ENCODE measurements at regions not wholly inside any gene's neighbourhood (a gene's known extent, or its start where the extent isn't known, plus 50 kb on each side); places are given as distances from the start of the nearest gene placed in this dataset.
"Not testable (repeated sequence)": the region's sequence is repeated elsewhere in the genome, so short reads cannot be mapped to it uniquely, and the experiment has no call there.

DNA sequence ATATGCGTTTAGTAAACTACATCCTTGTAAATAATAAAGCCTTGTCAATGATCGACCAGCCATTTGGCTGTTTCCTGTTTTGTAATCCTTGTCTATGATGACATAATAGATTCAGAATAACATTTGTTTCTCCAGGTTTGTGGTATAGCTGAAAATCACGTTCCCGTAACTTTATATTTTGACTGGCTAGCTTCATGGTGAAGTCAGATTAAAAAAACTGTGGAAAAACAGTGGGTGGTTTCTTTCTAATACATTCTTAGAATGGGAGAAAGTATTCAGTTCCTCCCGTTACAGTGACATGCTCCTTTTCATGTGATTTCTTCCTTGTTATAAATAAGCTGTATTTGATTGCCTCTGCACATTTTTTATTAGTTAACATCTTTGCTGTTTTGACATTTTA is 366.9 kb downstream of the NYAP2 start:
- no peak for DNase-seq

DNA sequence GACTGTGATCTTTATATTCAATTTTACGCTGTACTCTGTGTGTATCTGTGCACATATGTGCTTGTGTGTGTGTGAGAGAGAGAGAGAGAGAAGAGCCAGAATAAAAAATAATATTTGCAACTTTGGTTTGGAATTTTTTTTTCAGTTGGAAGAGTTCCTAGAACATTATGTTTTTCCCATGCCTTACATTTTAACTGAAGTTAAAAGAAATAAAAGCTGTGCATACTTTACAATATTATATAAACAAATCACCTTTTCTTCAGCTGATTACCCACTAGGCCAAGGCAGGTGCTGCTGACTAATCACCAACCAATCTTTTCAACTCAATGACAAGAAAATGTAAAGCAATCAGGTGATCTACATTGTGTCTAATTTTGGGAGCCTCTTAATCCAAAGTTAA is 366.3 kb downstream of the NYAP2 start:
- no peak for DNase-seq

DNA sequence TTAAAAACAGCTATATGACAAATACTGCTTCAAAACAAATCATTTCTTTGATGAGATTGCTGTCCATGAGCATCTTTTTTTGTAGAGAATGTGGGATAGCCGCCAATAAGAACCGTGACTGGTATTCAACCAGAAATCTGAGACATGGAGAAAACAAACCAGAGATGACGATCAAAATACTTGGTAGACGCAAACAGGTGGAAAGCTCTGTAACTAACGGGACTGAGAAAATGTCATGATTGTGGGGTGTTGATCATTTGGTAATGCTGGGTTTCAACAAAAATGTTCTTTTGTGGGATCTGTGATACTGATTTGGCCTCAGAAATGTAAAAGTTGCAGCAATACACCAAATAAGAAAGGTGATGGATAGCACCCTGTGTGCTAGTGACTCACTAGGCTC is 364.8 kb downstream of the NYAP2 start:
- no peak for DNase-seq

DNA sequence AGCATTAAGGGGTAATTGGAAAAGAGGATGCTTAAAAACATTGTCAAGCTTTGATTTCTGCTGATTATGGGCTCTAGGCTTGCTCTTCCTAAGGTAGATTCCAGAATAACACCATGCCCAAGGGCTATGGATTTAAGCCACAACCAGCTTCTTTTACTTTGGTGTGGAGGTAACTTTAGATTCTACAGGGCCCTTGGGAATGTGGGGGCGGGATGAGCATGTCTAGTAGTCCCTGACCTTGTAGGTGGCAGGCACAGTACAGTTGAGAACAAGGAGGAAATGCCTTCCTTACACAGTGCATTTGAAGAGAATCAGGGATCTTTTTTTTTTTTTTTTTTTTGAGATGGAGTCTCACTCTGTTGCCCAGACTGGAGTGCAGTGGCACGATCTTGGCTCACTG is 364.2 kb downstream of the NYAP2 start:
- no peak for DNase-seq

DNA sequence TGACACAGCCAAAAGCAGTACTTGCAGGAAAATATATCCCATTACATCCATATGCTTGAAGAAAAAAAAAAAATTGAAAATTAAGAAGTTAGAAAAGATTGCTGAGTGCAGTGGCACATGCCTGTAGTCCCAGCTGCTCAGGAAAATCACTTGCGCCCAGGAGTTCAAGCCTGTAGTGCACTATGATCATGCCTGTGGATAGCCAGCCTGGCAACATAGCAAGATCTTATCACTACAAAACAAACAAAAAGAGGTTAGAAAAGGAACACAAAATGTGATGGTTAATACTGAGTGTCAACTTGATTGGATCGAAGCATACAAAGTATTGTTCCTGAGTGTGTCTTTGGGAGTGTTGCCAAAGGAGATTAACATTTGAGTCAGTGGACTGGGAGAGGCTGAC is 361.9 kb downstream of the NYAP2 start:
- DNase-seq = no peak

DNA sequence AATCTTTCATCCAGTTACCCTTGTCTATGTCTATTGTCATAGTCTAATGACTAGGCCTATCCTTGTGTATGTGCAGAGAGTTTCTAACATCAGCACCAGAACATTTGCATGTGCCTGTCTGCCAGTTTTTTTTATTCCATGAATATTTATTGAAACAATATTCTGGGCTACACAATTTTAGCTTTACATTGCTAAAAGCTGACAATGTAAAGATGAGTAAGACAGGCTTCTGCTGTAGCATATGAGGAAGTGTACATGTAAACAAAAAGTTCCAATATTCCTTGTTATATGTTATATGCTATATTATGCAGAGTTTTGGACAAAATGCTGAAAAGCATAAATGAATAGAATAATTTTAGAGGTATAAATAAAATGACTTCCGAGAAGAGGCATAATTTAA is 357.7 kb downstream of the NYAP2 start:
- no peak for DNase-seq

DNA sequence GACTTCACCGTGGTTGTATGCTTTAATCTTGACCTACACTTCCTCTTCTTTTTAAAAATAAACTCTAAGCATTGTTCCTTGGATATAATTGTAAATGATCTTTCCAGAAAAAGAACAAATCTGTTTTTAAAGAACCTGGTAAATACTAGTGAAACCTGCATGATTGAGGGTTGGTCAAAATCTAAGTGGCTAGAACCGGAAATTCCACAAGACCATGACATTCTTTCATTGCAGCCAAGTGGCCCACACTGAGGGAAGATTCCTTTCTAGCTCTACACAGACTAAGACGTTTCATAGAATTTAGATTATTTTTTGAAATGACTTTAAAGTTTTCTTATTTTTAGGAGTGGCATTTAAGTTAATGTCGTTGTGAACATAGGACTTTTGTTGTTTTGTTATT is 356.7 kb downstream of the NYAP2 start:
- DNase-seq = no peak

DNA sequence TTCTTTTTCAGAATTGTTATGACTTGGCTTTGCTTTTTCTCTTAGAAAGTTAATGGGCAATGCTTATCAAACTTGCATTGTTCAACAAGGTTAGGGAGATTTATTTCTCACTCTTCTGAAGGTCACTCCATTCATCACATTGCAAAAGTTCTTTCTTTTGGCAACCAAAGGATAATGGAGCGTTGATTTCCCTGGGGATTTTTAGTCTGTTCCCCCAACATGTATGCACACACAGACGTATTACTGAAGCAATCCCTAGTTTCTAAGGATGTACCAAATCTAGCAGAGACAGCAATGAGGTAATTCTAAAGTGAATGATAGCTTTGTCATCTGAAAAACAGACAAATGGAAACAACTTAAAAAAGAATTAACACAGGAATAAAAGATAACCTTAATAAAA is 349.1 kb downstream of the NYAP2 start:
- DNase-seq = no peak

DNA sequence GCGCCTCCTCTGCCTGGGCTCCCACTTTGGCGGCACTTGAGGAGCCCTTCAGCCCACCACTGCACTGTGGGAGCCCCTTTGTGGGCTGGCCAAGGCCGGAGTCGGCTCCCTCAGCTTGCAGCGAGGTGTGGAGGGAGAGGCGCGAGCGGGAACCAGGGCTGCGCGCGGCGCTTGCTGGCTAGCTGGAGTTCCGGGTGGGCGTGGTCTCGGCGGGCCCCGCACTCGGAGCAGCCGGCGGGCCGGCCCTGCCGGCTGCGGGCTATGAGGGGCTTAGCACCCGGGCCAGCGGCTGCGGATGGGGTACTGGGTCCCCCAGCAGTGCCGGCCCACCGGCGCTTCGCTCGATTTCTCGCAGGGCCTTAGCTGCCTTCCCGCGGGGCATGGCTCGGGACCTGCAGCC is 344.5 kb downstream of the NYAP2 start:
- not testable (repeated sequence) for DNase-seq

DNA sequence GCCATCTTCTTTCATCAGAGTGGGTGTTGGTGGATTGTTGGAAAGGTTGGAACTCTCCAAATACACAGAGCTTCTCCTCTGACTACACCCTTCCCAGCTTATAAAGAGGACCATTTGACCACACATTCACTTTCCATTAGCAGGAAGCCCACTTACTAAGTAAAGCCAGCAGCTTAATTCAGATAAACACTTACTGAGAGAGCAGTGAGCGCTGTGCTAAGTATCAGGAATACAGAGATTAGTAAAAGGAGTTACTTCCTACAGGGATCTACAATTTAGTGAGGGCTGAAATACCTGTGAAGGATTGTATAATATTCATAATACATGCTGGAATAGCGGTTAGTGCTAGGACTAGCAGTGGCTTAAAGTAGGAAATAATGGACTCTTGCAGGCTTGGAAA is 343.0 kb downstream of the NYAP2 start:
- no peak for DNase-seq

DNA sequence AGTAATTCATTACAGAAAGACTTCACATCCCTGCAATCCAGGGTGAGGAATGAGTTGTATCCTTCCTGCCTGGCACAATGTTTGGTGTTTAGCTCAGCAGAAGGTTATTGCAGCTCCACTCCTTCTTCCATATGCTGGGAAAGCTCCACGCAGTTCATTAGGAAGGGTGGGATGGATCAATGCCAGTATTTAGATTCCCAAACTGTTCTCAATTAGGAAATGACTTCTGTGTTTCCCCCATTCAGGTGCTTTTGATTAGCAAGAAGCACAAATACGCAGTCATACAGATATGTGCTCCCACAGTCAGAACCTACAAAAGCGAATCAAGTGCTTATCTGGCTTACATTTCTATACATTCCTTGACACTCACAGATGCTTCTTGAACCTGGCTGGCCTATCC is 340.6 kb downstream of the NYAP2 start:
- no peak for DNase-seq

DNA sequence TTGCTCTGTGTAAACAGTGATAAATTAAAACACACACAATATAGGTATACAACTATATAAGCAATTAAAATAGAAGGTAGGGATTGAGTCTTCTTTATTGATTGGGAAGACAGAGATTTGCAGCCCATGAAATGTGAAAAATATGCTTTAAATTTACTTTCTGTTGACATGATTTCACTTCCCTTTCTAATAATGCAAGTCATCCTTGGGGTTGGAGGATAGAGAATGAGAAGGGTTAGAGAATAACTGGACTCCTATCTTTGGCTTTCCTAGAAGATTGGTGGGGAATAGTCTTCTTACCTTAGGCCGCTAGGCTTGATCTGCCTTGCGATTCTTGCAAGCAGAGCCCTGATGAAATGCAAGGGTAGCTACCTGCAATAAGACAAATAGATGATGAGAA is 339.8 kb downstream of the NYAP2 start:
- DNase-seq = no peak

DNA sequence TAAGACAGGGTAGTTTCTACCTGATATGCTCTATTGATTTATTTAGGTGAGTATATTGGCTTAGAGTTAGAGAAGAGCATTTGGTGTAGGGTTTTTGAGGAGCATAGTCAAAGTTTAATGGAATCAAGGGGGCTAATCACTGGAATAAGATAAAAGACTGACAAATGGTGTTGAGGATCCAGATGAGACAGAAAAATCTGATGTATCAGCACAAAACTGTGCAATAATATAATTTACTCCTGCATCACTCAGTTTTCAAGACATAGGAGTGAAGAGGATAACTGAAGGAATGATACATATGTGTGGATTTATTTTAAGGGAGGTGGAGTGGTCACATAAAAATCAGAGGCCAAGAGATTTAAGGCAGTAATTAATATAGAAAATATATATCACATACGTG is 339.2 kb downstream of the NYAP2 start:
- DNase-seq = no peak

DNA sequence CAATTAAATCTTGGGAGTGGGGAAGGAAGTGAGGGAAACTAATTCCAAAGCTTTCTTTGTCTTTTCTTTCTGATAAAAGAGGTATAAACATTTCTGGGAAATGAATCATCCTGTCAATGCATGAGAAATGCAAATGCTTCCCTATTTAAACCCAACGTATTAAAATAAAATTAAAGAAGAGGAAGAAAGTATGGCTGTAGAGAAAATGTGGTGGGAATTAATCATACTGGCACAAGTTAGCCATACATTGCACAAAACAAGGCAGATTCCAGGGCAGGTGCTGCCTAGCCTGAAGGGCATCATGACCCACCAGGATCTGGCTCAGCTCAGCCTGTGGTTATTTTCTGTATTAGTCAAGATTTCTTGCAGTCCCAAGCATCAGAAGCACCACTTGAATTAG is 338.0 kb downstream of the NYAP2 start:
- DNase-seq = no peak

DNA sequence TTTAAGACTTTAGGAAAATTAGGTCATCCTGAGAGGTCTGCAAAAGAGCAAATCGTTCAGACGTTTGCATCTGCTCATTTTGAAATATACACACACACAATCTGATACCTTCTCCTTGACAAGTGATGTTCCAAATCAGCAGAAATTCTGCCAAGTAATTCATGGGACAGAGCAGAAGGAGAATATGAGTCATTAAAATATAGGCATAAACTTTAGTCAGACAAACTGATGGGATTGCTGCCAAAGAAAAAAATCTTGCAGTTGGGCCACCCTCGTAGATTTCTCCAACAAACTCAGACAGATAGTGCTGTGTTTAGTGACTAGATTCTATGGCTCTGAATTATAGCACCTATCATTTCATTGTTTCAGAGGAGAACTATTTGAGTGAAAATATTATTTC is 336.3 kb downstream of the NYAP2 start:
- DNase-seq = no peak

DNA sequence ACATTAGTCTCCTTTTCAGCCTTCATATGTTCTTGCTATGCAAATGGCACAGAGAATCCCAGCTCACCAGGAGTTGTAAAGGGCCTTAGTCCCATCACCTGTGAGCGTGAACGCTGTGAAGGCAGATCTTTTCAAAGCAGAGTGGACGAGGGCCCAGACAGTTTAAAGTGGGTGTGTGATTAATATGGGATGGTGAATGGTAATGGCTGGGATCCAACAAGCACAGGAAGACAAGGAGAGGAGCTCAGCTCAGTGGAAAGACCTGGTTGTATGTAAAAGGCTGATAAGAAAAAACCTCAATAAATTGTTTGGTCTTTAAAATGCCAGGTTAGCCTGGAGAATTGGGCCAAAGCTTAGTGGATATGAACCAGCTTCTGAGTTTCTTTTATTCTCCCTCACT is 326.2 kb downstream of the NYAP2 start:
- no peak for DNase-seq

All from CD4-positive, alpha-beta T cell treated with Interferon gamma for 1 hour (primary cell).